Adrenal gland (tissue), 9 donors: ENCODE measurements at regions not wholly inside any gene's neighbourhood (a gene's known extent, or its start where the extent isn't known, plus 50 kb on each side); places are given as distances from the start of the nearest gene placed in this dataset.

Experiments used
- DNase-seq, 7 donors: peaks; one replicate each; pipeline ENCODE4 v3.0.0-alpha.2; 2019 to 2020
- H3K27ac ChIP-seq, 5 donors: fragments of 200-600 bp; sonication (generic) in 4 of 5; 1 replicate in 3 of 5; 2 replicates in 2 of 5; pipeline versions ENCODE4 v1.5.1 to v1.8.0; 2016 to 2020; ENCODE audit warnings: mild to moderate bottlenecking in 1 of 5
- H3K27me3 ChIP-seq: fragments of 200-600 bp; 2 replicates; pipeline ENCODE4 v1.8.0; 2021
- H3K36me3 ChIP-seq, 2 donors: fragments of 200-600 bp; replicated peaks in 1 of 2; 1 replicate in 1 of 2; 2 replicates in 1 of 2; pipeline versions ENCODE4 v1.5.1 to v1.8.0; 2018 to 2022
- H3K4me1 ChIP-seq, 2 donors: fragments of 200-600 bp; replicated peaks in 1 of 2; 1 replicate in 1 of 2; 2 replicates in 1 of 2; pipeline versions ENCODE4 v1.5.1 to v1.8.0; 2018 to 2021
- H3K4me3 ChIP-seq, 4 donors: fragments of 200-600 bp; sonication (generic) in 3 of 4; one replicate each; pipeline ENCODE4 v1.5.1; 2016 to 2018
- H3K9me3 ChIP-seq, 3 donors: fragments of 200-600 bp; sonication (generic) in 1 of 3; replicated peaks in 1 of 3; 1 replicate in 2 of 3; 2 replicates in 1 of 3; pipeline versions ENCODE4 v1.5.1 to v1.8.0; 2016 to 2021
- POLR2A ChIP-seq, 2 donors: fragments of 450-650 bp; IDR thresholded peaks; one replicate each; pipeline ENCODE4 v1.6.1; 2017; ENCODE audit warnings: antibody characterized with exemption in 2 of 2, mild to moderate bottlenecking in 2 of 2, moderate library complexity in 1 of 2
- WGBS, 4 donors: extraction: QIAGEN DNeasy Blood & Tissue Kit in 2 of 4; methylation state at CpG; one replicate each; pipeline versions ENCODE4 v1.1.5 to v1.1.7; 2013 to 2017; 5-methylcytosine and 5-hydroxymethylcytosine counted together
- intact Hi-C, 2 donors: fragments of 100-400 bp; cut with DNase I; formaldehyde crosslinking; loops; one replicate each; pipeline versions ENCODE4 v1.14.1 to v1.15.0; 2022 to 2023
- TF ChIP-seq, protein P1 (sequence below), 6 experiments: fragments of 450-650 bp in 4 of 6; fragments of 200-600 bp in 2 of 6; sonication (generic) in 1 of 6; IDR thresholded peaks; 1 replicate in 5 of 6; 2 replicates in 1 of 6; pipeline versions ENCODE4 v1.5.1 to v1.8.0; 2016 to 2021; ENCODE audit warnings: antibody characterized with exemption in 6 of 6, mild to moderate bottlenecking in 2 of 6, moderate library complexity in 1 of 6
- donor health status: healthy with polysubstance abuse.
- donor health status: Bipolar disorder and iron deficiency.
- donor health status: DM: yes; HTN: yes; CAD: no.
- donor health status: DM: no; HTN: no; CAD: no.
- donor health status: DM: no; HTN: no; CAD: no.

DNA sequence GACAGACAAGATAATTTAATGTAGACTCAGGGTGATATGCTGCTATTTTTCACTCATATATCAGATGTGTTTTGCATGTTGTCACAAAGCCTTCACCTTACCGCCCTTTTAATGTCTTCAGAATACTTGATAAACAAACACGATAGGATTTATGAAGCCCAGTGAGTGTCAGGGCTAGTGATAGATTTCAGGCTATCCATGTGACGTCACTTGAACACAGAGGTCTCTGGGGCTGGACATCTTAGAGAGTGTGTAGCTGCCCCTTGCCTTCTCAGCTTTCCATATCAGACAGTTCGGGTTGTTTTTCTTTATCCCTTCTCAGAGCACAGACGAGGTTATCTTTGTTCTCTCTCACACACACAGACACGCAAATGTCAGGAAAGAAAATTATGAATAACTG, 105.3 kb upstream of the GSC start:
- Histone ChIP-seq H3K4me1 (peaks cover 5% of the 10 kb centered on the region in 2 donors), H3K27ac (no peak overlapping the region), H3K9me3 (no peaks in the 10 kb centered on the region), H3K4me3 (no peak overlapping the region), H3K36me3 (no peaks in the 10 kb centered on the region), H3K27me3 (no peaks in the 10 kb centered on the region)
- DNase-seq: no peak
- TF ChIP-seq, protein P1, sequence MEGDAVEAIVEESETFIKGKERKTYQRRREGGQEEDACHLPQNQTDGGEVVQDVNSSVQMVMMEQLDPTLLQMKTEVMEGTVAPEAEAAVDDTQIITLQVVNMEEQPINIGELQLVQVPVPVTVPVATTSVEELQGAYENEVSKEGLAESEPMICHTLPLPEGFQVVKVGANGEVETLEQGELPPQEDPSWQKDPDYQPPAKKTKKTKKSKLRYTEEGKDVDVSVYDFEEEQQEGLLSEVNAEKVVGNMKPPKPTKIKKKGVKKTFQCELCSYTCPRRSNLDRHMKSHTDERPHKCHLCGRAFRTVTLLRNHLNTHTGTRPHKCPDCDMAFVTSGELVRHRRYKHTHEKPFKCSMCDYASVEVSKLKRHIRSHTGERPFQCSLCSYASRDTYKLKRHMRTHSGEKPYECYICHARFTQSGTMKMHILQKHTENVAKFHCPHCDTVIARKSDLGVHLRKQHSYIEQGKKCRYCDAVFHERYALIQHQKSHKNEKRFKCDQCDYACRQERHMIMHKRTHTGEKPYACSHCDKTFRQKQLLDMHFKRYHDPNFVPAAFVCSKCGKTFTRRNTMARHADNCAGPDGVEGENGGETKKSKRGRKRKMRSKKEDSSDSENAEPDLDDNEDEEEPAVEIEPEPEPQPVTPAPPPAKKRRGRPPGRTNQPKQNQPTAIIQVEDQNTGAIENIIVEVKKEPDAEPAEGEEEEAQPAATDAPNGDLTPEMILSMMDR (IDR thresholded peaks at IDR 0.05): no peak
- TF ChIP-seq POLR2A (IDR thresholded peaks at IDR 0.05): no peak
- 34 to 49% (median 45%) methylated on average over 6 of the region's 6 CpGs for WGBS, 4 donors
- intact Hi-C loops: no loop called here

DNA sequence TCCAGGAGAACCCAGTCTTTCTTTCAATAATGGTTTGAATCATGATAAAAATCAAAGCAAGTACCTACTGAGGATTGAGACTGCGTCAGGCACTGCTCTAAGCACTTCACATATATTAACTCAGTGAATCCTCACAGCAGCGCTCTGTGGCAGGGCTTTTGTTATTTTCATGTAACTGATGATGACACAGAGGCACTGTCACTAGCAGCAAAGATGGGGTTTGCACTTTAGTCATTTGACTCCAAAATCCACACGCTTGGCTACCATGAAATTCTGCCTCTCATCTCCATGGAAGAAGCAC, 98.8 kb upstream of the GSC start:
- intact Hi-C loops: no loop called here
- 80 to 92% (median 88%) methylated on average over 3 of the region's 3 CpGs for WGBS, 4 donors
- Histone ChIP-seq H3K27me3 (no peaks in the 10 kb centered on the region), H3K4me3 (no peak overlapping the region), H3K4me1 (no peaks in the 10 kb centered on the region), H3K9me3 (no peaks in the 10 kb centered on the region), H3K27ac (no peak overlapping the region), H3K36me3 (no peaks in the 10 kb centered on the region)
- no peak for DNase-seq
- TF ChIP-seq, protein P1 (IDR thresholded peaks at IDR 0.05): no peak
- no peak for TF ChIP-seq POLR2A (IDR thresholded peaks at IDR 0.05)

DNA sequence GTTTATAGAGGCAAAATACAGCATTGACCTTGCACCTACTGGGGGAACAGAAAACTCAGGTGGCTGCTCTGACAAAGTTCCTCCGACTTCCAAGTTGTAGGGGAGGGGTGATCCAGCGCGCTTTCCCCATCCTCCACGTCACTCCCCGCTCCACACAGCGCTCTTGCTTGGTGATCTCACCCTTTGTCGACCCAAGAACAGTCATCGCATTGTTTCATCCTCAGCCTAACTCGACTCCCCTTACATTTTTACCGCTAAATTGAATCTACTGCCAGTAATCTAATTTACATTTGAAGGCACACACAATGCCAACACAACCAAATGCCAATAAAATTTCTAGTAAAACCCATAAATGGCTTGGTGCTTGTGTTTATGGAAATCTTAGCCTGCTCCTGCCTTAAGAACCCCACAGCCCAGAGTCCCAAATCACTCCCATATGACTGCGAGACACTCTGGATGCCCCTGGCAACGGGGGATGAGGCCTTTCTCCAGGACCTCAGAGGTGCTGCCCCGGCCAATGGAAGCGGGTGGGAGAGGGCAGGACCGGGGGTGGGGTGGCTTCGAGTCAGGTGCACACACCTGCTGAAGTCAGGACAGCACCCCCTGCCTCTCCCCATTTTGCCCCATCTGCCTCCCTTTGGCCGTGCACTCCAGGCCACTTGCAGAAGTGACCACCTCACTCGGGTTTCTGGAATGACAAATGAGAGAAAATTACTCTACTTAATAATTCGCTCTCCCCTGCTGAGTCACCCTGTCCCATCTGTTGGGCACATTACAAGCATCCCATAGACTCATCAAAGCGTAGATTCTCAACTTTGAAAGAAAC, 98.2 kb upstream of the GSC start:
- WGBS, 4 donors: 64 to 74% (median 73%) methylated on average over 20 of the region's 20 CpGs
- Histone ChIP-seq H3K36me3 (no peaks in the 10 kb centered on the region), H3K27me3 (no peaks in the 10 kb centered on the region), H3K9me3 (no peaks in the 10 kb centered on the region), H3K4me3 (no peak overlapping the region), H3K27ac (no peak overlapping the region), H3K4me1 (no peaks in the 10 kb centered on the region)
- intact Hi-C loops: no loop called here
- no peak for DNase-seq
- no peak for TF ChIP-seq POLR2A (IDR thresholded peaks at IDR 0.05)
- TF ChIP-seq, protein P1 (IDR thresholded peaks at IDR 0.05): no peak

DNA sequence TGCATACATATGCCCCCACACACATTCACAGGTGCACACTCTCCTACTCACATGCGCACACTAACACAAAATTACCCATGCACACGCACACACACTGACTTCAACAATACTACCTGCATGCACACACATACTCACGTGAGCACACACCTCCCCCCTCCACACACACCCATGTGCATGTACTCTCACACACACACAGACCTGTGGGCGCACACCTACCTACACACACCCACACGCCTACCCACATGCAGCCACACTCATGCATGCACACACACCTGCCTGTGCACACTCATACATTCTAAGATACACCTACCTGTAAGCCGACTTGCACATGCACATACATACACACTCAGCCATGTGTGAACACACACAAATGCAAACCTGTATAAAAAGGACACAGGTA, 97.3 kb upstream of the GSC start:
- WGBS, 4 donors: 81 to 90% (median 88%) methylated on average over 6 of the region's 6 CpGs
- Histone ChIP-seq H3K4me1 (no peaks in the 10 kb centered on the region), H3K4me3 (no peak overlapping the region), H3K27me3 (no peaks in the 10 kb centered on the region), H3K9me3 (no peaks in the 10 kb centered on the region), H3K36me3 (no peaks in the 10 kb centered on the region), H3K27ac (no peak overlapping the region)
- TF ChIP-seq, protein P1 (IDR thresholded peaks at IDR 0.05): no peak
- no peak for TF ChIP-seq POLR2A (IDR thresholded peaks at IDR 0.05)
- no peak for DNase-seq
- intact Hi-C loops: no loop called here
